Suprapubic skin (tissue), 4 donors: ENCODE measurements at regions not wholly inside any gene's neighbourhood (a gene's known extent, or its start where the extent isn't known, plus 50 kb on each side); places are given as distances from the start of the nearest gene placed in this dataset.
"Not testable (repeated sequence)": the region's sequence is repeated elsewhere in the genome, so short reads cannot be mapped to it uniquely, and the experiment has no call there.

Experiments used
- DNase-seq, 2 donors: peaks; one replicate each; pipeline ENCODE4 v3.0.0-alpha.2; 2019; ENCODE audit warnings: low spot score in 2 of 2
- H3K27ac ChIP-seq: fragments of 200-600 bp; sonication (generic); one replicate; pipeline ENCODE4 v1.5.1; 2019
- H3K27me3 ChIP-seq: fragments of 200-600 bp; sonication (generic); one replicate; pipeline ENCODE4 v1.5.1; 2019
- H3K36me3 ChIP-seq: fragments of 200-600 bp; sonication (generic); one replicate; pipeline ENCODE4 v1.5.1; 2019
- H3K4me1 ChIP-seq: fragments of 200-600 bp; sonication (generic); one replicate; pipeline ENCODE4 v1.5.1; 2019
- H3K4me3 ChIP-seq: fragments of 200-600 bp; sonication (generic); one replicate; pipeline ENCODE4 v1.5.1; 2019; ENCODE audit warnings: mild to moderate bottlenecking
- H3K9me3 ChIP-seq: fragments of 200-600 bp; sonication (generic); one replicate; pipeline ENCODE4 v1.5.1; 2019
- EP300 ChIP-seq: sonication (generic); formaldehyde crosslinking; IDR thresholded peaks from one replicate; pipeline ENCODE4 v1.6.1; 2017; ENCODE audit warnings: antibody characterized with exemption
- POLR2A ChIP-seq, 2 donors: fragments of 450-650 bp; IDR thresholded peaks; one replicate each; pipeline ENCODE4 v1.6.1; 2017; ENCODE audit warnings: antibody characterized with exemption in 2 of 2, mild to moderate bottlenecking in 2 of 2, moderate library complexity in 2 of 2
- POLR2AphosphoS5 ChIP-seq, 3 donors: sonication (generic); formaldehyde crosslinking; IDR thresholded peaks; one replicate each; pipeline ENCODE4 v1.6.1; 2017; ENCODE audit warnings: antibody characterized with exemption in 3 of 3
- WGBS: methylation state at CpG from one replicate; pipeline ENCODE4 v1.1.5; 2018; 5-methylcytosine and 5-hydroxymethylcytosine counted together
- TF ChIP-seq, protein P1 (sequence below), 2 donors: fragments of 200-600 bp in 1 of 2; fragments of 450-650 bp in 1 of 2; sonication (generic) in 1 of 2; IDR thresholded peaks; one replicate each; pipeline ENCODE4 v1.5.1; 2016 to 2019; ENCODE audit warnings: antibody characterized with exemption in 2 of 2, mild to moderate bottlenecking in 1 of 2, moderate library complexity in 1 of 2

DNA sequence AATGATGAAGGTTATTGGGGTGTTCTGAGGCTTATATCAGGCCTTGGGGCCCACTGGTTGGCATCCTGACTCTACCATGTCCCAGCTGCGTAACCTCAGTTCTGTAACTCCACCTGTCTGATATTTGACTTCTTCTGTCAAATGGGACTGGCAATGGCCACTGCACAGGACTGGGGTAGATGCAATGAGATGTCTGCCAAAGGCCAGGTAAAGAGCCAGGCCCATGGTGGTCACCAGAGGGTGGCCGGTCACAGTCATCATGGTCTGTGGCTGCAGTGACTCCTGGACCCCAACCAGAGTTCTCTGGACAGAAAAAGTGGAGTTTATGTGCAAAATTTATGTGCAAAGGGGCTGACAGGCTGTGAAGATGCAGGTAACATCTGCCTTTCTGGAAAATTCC, 173.3 kb downstream of the PTPRU start:
- Histone ChIP-seq H3K4me3 (no peak overlapping the region), H3K27ac (no peak overlapping the region), H3K27me3 (peaks cover 27% of the 10 kb centered on the region), H3K9me3 (no peaks in the 10 kb centered on the region), H3K36me3 (no peaks in the 10 kb centered on the region), H3K4me1 (no peaks in the 10 kb centered on the region)
- no peak for TF ChIP-seq POLR2A (IDR thresholded peaks at IDR 0.05)
- TF ChIP-seq, protein P1, sequence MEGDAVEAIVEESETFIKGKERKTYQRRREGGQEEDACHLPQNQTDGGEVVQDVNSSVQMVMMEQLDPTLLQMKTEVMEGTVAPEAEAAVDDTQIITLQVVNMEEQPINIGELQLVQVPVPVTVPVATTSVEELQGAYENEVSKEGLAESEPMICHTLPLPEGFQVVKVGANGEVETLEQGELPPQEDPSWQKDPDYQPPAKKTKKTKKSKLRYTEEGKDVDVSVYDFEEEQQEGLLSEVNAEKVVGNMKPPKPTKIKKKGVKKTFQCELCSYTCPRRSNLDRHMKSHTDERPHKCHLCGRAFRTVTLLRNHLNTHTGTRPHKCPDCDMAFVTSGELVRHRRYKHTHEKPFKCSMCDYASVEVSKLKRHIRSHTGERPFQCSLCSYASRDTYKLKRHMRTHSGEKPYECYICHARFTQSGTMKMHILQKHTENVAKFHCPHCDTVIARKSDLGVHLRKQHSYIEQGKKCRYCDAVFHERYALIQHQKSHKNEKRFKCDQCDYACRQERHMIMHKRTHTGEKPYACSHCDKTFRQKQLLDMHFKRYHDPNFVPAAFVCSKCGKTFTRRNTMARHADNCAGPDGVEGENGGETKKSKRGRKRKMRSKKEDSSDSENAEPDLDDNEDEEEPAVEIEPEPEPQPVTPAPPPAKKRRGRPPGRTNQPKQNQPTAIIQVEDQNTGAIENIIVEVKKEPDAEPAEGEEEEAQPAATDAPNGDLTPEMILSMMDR (IDR thresholded peaks at IDR 0.05), result no peak
- no peak for TF ChIP-seq EP300
- no peak for TF ChIP-seq POLR2AphosphoS5 (IDR thresholded peaks at IDR 0.05)
- no peak for DNase-seq
- WGBS, result 100% methylated on average over 2 of the region's 2 CpGs

DNA sequence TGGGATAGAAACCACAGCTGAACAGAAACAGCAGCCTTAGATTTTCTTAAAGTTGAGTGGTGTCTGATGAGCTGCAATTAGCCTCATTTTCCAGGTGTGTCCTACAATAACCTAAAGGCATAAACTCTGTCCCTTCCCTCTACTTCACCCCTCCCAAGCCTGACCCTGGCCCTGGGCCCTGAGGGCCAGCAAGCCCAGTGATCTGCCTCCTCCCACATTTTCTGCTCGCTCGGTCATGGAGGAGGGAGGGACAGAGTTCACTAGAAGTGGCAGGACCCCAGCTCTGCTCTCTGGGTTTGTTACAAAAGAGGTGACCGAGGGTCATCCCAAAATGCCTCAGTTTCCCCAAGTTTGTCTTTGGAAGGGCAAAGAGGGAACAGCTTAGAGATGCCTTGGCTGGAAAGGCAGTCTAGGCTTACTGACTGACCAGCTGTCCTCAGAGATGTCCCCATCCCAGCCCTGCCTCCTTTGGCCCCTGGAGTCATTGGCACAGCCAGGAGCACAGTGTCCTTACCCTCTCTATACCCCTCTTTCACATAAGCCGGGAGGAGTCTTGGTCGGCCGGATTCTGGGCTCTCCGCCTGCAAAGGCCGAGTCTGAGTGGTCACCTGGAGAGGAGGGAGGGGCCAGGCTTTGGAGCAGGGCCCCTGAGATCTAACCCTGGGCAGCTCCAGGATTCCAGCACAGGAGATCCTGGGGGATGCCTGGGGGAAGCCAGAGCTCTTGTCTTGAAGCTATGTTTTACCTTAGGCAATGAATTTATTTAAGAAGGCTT, 172.7 kb downstream of the PTPRU start:
- Histone ChIP-seq H3K9me3 (no peaks in the 10 kb centered on the region), H3K36me3 (no peaks in the 10 kb centered on the region), H3K4me1 (no peaks in the 10 kb centered on the region), H3K4me3 (no peak overlapping the region), H3K27me3 (peaks cover 28% of the 10 kb centered on the region), H3K27ac (no peak overlapping the region)
- no peak for TF ChIP-seq EP300
- TF ChIP-seq POLR2AphosphoS5 (IDR thresholded peaks at IDR 0.05), result no peak
- TF ChIP-seq POLR2A (IDR thresholded peaks at IDR 0.05), result no peak
- TF ChIP-seq, protein P1 (IDR thresholded peaks at IDR 0.05), result no peak
- WGBS, result 66% methylated on average over 8 of the region's 8 CpGs
- DNase-seq, result no peak

DNA sequence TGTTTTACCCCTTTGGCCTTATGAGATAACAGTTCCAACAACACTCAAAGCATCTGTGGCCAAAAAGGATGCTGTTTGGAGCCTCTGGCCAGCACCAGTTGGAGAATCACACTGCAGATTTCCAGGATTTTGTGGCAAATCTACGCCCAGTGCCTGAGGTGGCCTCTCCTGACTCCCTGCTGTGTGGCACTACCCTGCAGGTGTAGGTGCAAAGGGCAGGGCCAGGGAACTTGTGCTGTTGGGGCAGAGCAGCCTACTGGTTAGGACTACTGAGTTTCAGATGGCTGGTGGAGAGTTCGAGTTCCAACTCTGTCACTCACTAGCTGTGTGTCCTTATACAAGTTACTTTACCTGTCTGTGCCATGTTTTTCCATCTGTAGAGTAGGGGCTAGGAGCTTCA, 170.5 kb downstream of the PTPRU start:
- no peaks in the 10 kb centered on the region for H3K9me3 ChIP-seq
- no peak overlapping the region for H3K27ac ChIP-seq
- DNase-seq, result peak in 1 of 2 donors; percentile 37
- TF ChIP-seq POLR2A (IDR thresholded peaks at IDR 0.05) (no peak), POLR2AphosphoS5 (IDR thresholded peaks at IDR 0.05) (no peak), EP300 (no peak)
- TF ChIP-seq, protein P1 (IDR thresholded peaks at IDR 0.05), result no peak
- peaks cover 21% of the 10 kb centered on the region for H3K27me3 ChIP-seq
- H3K4me1 ChIP-seq, result no peaks in the 10 kb centered on the region
- 100% methylated on average over 2 of the region's 2 CpGs for WGBS
- no peaks in the 10 kb centered on the region for H3K36me3 ChIP-seq
- H3K4me3 ChIP-seq, result no peak overlapping the region

DNA sequence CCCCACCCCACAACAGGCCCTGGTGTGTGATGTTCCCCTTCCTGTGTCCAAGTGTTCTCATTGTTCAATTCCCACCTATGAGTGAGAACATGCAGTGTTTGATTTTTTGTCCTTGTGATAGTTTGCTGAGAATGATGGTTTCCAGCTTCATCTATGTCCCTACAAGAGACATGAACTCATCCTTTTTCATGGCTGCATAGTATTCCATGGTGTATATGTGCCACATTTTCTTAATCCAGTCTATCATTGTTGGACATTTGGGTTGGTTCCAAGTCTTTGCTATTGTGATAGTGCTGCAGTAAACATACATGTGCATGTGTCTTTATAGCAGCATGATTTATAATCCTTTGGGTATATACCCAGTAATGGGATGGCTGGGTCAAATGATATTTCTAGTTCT, 163.9 kb downstream of the PTPRU start:
- H3K27me3 ChIP-seq, result peaks cover 14% of the 10 kb centered on the region
- not testable (repeated sequence) for H3K4me1 ChIP-seq, H3K9me3 ChIP-seq, H3K36me3 ChIP-seq, H3K27ac ChIP-seq, H3K4me3 ChIP-seq, DNase-seq

DNA sequence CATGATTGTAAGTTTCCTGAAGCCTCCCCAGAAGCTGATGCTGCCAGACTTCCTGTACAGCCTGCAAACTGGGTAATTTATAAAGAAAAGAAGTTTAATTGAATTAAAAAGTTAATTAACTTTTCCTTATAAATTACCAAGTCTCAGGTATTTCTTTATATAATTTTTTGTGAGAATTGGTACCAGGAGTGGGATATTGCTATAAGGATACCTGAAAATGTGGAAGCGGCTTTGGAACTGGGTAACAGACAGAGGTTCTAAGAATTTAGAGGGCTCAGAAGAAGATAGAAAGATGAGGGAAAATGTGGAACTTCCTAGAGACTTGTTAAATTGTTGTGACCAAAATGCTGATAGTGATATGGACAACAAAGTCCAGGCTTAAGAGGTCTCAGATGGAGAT, 163.1 kb downstream of the PTPRU start:
- no peak overlapping the region for H3K27ac ChIP-seq
- DNase-seq, result no peak
- H3K9me3 ChIP-seq, result no peaks in the 10 kb centered on the region
- no peak overlapping the region for H3K4me3 ChIP-seq
- no peaks in the 10 kb centered on the region for H3K36me3 ChIP-seq
- no peak for TF ChIP-seq EP300
- TF ChIP-seq POLR2AphosphoS5 (IDR thresholded peaks at IDR 0.05), result no peak
- TF ChIP-seq, protein P1 (IDR thresholded peaks at IDR 0.05), result no peak
- TF ChIP-seq POLR2A (IDR thresholded peaks at IDR 0.05), result no peak
- H3K4me1 ChIP-seq, result no peaks in the 10 kb centered on the region
- peaks cover 7% of the 10 kb centered on the region for H3K27me3 ChIP-seq
- 39% methylated on average over 1 of the region's 1 CpG for WGBS

DNA sequence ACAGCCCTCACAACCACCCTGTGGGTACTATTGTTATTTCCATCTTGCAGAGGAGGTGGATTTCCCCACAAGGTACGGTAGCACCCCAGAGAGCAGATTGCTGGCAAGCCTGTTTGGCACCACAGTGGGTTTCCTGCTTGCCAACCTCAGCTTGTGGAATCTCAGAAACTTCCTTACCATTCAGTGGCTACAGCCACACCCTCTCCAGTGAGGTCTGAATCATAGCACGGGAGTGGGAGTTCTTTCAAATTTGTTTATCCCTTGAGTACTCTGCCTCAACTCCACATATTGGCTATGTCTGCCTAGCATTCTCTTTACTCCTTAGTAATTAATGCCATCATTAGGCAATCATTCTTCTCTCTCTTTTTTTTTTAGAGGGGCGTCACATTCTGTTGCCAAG, 162.1 kb downstream of the PTPRU start:
- peaks cover 7% of the 10 kb centered on the region for H3K27me3 ChIP-seq
- no peaks in the 10 kb centered on the region for H3K4me1 ChIP-seq
- WGBS, result 18% methylated on average over 3 of the region's 3 CpGs
- no peaks in the 10 kb centered on the region for H3K36me3 ChIP-seq
- no peak for DNase-seq
- no peaks in the 10 kb centered on the region for H3K9me3 ChIP-seq
- TF ChIP-seq EP300 (no peak), POLR2AphosphoS5 (IDR thresholded peaks at IDR 0.05) (no peak), POLR2A (IDR thresholded peaks at IDR 0.05) (no peak)
- TF ChIP-seq, protein P1 (IDR thresholded peaks at IDR 0.05), result no peak
- H3K27ac ChIP-seq, result peak overlapping the region; percentile 14
- H3K4me3 ChIP-seq, result no peak overlapping the region
